ENCODE measurements at regions not wholly inside any gene's neighbourhood (a gene's known extent, or its start where the extent isn't known, plus 50 kb on each side); places are given as distances from the start of the nearest gene placed in this dataset.
"Not testable (repeated sequence)": the region's sequence is repeated elsewhere in the genome, so short reads cannot be mapped to it uniquely, and the experiment has no call there.

DNA sequence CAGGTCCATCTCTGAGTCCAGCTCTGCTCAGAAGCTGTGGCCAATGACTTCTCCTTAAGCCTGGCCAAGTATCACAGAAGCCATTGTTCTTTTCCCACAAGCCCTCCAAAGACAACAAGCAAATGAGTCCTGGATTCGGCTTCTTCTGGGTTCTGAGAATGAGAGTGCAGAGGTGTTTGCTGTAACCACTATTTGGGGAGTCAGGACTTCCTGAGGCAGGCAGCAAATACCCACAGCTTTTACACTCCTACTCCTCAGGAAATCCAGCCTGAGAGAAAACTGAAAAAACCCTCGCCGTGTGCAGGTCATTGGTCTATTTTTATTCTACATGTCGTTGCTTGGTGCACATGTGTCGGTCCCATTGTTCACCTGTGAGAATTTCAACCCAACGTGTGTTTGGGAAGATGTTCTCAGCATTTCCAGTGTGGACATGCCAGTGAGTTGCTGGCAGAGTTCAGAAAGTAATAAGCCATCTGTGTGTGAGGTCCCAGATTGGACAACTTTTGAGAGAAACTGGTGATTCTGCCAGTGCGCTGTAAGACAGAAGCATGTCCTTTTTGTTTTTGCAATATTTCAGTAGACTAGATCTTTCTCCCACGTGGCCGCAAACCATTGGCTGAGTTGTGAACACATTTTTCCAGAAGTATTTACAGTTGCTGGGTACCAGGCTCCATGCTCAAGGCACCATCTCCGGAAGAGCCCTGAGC lies 121.6 kb upstream of the LYZL2 start:
- Histone ChIP-seq H3K4me3 (ENCODE audit: low read depth, low read length) (no peak overlapping the region), H3K36me3 (ENCODE audit: insufficient read depth, low read length) (no peaks in the 10 kb centered on the region), H3K27ac (ENCODE audit: low read depth, low read length) (no peak overlapping the region), H3K79me2 (ENCODE audit: control insufficient read depth, insufficient read depth, low read length, unreplicated experiment) (no peaks in the 10 kb centered on the region), H3K4me1 (ENCODE audit: control insufficient read depth, insufficient read depth, low read length, unreplicated experiment) (no peaks in the 10 kb centered on the region), H2AFZ (ENCODE audit: low read length, unreplicated experiment) (no peak overlapping the region), H3K27me3 (ENCODE audit: insufficient read depth, low read length) (no peaks in the 10 kb centered on the region)

GRCh38 chr10:30749385-30749784 lies 119.8 kb upstream of the LYZL2 start:
- H3K79me2 ChIP-seq (ENCODE audit: control insufficient read depth, insufficient read depth, low read length, unreplicated experiment), result no peaks in the 10 kb centered on the region
- no peaks in the 10 kb centered on the region for H3K36me3 ChIP-seq (ENCODE audit: insufficient read depth, low read length)
- H3K4me3 ChIP-seq (ENCODE audit: low read depth, low read length), result no peak overlapping the region
- no peak overlapping the region for H3K27ac ChIP-seq (ENCODE audit: low read depth, low read length)
- H3K4me1 ChIP-seq (ENCODE audit: control insufficient read depth, insufficient read depth, low read length, unreplicated experiment), result no peaks in the 10 kb centered on the region
- H2AFZ ChIP-seq (ENCODE audit: low read length, unreplicated experiment), result no peak overlapping the region
- no peaks in the 10 kb centered on the region for H3K27me3 ChIP-seq (ENCODE audit: insufficient read depth, low read length)

- no peaks in the 10 kb centered on the region for H3K4me1 ChIP-seq (ENCODE audit: control insufficient read depth, insufficient read depth, low read length, unreplicated experiment)
- H2AFZ ChIP-seq (ENCODE audit: low read length, unreplicated experiment), result no peak overlapping the region
- no peak overlapping the region for H3K27ac ChIP-seq (ENCODE audit: low read depth, low read length)
Observed at GRCh38 chr10:30748152-30748973, 118.8 kb upstream of the LYZL2 start.

GRCh38 chr10:30747633-30748032 lies 118.1 kb upstream of the LYZL2 start:
- Histone ChIP-seq H3K4me1 (ENCODE audit: control insufficient read depth, insufficient read depth, low read length, unreplicated experiment) (no peaks in the 10 kb centered on the region), H2AFZ (ENCODE audit: low read length, unreplicated experiment) (no peak overlapping the region), H3K36me3 (ENCODE audit: insufficient read depth, low read length) (no peaks in the 10 kb centered on the region), H3K79me2 (ENCODE audit: control insufficient read depth, insufficient read depth, low read length, unreplicated experiment) (no peaks in the 10 kb centered on the region), H3K4me3 (ENCODE audit: low read depth, low read length) (no peak overlapping the region), H3K27me3 (ENCODE audit: insufficient read depth, low read length) (no peaks in the 10 kb centered on the region), H3K27ac (ENCODE audit: low read depth, low read length) (no peak overlapping the region)

More at GRCh38 chr10:30748152-30748973, 118.8 kb upstream of the LYZL2 start:
- Histone ChIP-seq H3K79me2 (ENCODE audit: control insufficient read depth, insufficient read depth, low read length, unreplicated experiment) (no peaks in the 10 kb centered on the region), H3K36me3 (ENCODE audit: insufficient read depth, low read length) (no peaks in the 10 kb centered on the region), H3K4me3 (ENCODE audit: low read depth, low read length) (no peak overlapping the region), H3K27me3 (ENCODE audit: insufficient read depth, low read length) (no peaks in the 10 kb centered on the region)

DNA sequence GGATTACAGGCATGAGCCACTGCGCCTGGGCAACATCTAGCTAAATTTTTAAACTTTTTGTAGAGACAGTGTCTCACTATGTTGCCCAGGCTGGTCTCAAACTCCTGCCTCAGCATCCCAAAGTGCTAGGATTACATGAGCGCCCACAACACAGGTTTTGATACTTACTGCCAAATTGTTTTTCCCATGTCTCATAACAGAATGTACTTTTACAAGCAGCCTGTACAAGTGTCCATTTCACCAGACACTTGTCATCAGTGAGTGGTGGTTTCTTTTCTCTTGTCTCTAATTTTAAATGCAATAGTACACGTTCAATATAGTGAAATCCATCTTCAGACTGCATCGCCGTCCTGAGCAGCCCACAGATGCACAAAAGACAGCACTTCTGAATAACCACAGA lies 116.4 kb upstream of the LYZL2 start:
- no peak overlapping the region for H3K4me3 ChIP-seq (ENCODE audit: low read depth, low read length)
- no peaks in the 10 kb centered on the region for H3K4me1 ChIP-seq (ENCODE audit: control insufficient read depth, insufficient read depth, low read length, unreplicated experiment)
- no peaks in the 10 kb centered on the region for H3K27me3 ChIP-seq (ENCODE audit: insufficient read depth, low read length)
- no peaks in the 10 kb centered on the region for H3K36me3 ChIP-seq (ENCODE audit: insufficient read depth, low read length)
- H3K79me2 ChIP-seq (ENCODE audit: control insufficient read depth, insufficient read depth, low read length, unreplicated experiment), result no peaks in the 10 kb centered on the region
- no peak overlapping the region for H2AFZ ChIP-seq (ENCODE audit: low read length, unreplicated experiment)
- H3K27ac ChIP-seq (ENCODE audit: low read depth, low read length), result no peak overlapping the region

DNA sequence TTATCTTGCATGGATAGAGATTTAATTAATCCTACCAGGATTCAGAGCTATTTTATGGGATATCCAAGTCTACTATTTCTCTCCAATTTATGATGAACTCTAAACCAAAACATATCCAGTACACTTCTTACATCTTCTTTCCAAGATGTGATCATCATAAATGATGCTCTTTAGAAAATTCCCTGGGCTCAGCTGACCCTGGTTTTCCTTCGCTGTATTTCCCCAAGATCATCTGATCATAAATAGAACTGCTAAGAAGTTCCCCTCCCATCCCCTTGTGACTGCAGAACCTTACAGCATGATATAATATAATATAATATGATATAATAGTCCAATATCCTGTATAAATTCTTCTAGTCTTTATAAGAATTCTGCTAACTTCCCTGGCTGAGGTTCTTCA lies 114.6 kb upstream of the LYZL2 start:
- Histone ChIP-seq H3K79me2 (ENCODE audit: control insufficient read depth, insufficient read depth, low read length, unreplicated experiment) (no peaks in the 10 kb centered on the region), H2AFZ (ENCODE audit: low read length, unreplicated experiment) (no peak overlapping the region), H3K4me1 (ENCODE audit: control insufficient read depth, insufficient read depth, low read length, unreplicated experiment) (no peaks in the 10 kb centered on the region), H3K4me3 (ENCODE audit: low read depth, low read length) (no peak overlapping the region), H3K36me3 (ENCODE audit: insufficient read depth, low read length) (no peaks in the 10 kb centered on the region), H3K27ac (ENCODE audit: low read depth, low read length) (no peak overlapping the region), H3K27me3 (ENCODE audit: insufficient read depth, low read length) (no peaks in the 10 kb centered on the region)

- Histone ChIP-seq H3K27ac (ENCODE audit: low read depth, low read length) (no peak overlapping the region), H2AFZ (ENCODE audit: low read length, unreplicated experiment) (no peak overlapping the region)
Observed at GRCh38 chr10:30743586-30743985, 114.0 kb upstream of the LYZL2 start.

GRCh38 chr10:30742471-30742870 lies 112.9 kb upstream of the LYZL2 start:
- Histone ChIP-seq H3K4me3 (ENCODE audit: low read depth, low read length) (no peak overlapping the region), H3K79me2 (ENCODE audit: control insufficient read depth, insufficient read depth, low read length, unreplicated experiment) (no peaks in the 10 kb centered on the region), H3K27ac (ENCODE audit: low read depth, low read length) (no peak overlapping the region), H3K4me1 (ENCODE audit: control insufficient read depth, insufficient read depth, low read length, unreplicated experiment) (peaks cover 4% of the 10 kb centered on the region), H3K36me3 (ENCODE audit: insufficient read depth, low read length) (no peaks in the 10 kb centered on the region), H3K27me3 (ENCODE audit: insufficient read depth, low read length) (no peaks in the 10 kb centered on the region), H2AFZ (ENCODE audit: low read length, unreplicated experiment) (no peak overlapping the region)

More at GRCh38 chr10:30743586-30743985, 114.0 kb upstream of the LYZL2 start:
- Histone ChIP-seq H3K27me3 (ENCODE audit: insufficient read depth, low read length) (no peaks in the 10 kb centered on the region), H3K36me3 (ENCODE audit: insufficient read depth, low read length) (no peaks in the 10 kb centered on the region), H3K4me1 (ENCODE audit: control insufficient read depth, insufficient read depth, low read length, unreplicated experiment) (no peaks in the 10 kb centered on the region), H3K79me2 (ENCODE audit: control insufficient read depth, insufficient read depth, low read length, unreplicated experiment) (no peaks in the 10 kb centered on the region), H3K4me3 (ENCODE audit: low read depth, low read length) (no peak overlapping the region)

GRCh38 chr10:30740774-30741173 lies 111.2 kb upstream of the LYZL2 start:
- peaks cover 16% of the 10 kb centered on the region for H3K4me1 ChIP-seq (ENCODE audit: control insufficient read depth, insufficient read depth, low read length, unreplicated experiment)
- H3K27me3 ChIP-seq (ENCODE audit: insufficient read depth, low read length); H3K79me2 ChIP-seq (ENCODE audit: control insufficient read depth, insufficient read depth, low read length, unreplicated experiment); H2AFZ ChIP-seq (ENCODE audit: low read length, unreplicated experiment); H3K4me3 ChIP-seq (ENCODE audit: low read depth, low read length); H3K27ac ChIP-seq (ENCODE audit: low read depth, low read length); H3K36me3 ChIP-seq (ENCODE audit: insufficient read depth, low read length): not testable (repeated sequence)

- Histone ChIP-seq H3K36me3 (ENCODE audit: insufficient read depth, low read length) (no peaks in the 10 kb centered on the region), H3K79me2 (ENCODE audit: control insufficient read depth, insufficient read depth, low read length, unreplicated experiment) (no peaks in the 10 kb centered on the region), H3K27me3 (ENCODE audit: insufficient read depth, low read length) (no peaks in the 10 kb centered on the region), H3K4me1 (ENCODE audit: control insufficient read depth, insufficient read depth, low read length, unreplicated experiment) (peaks cover 16% of the 10 kb centered on the region), H3K27ac (ENCODE audit: low read depth, low read length) (no peak overlapping the region), H2AFZ (ENCODE audit: low read length, unreplicated experiment) (no peak overlapping the region), H3K4me3 (ENCODE audit: low read depth, low read length) (no peak overlapping the region)
Observed at GRCh38 chr10:30738416-30738815, 108.9 kb upstream of the LYZL2 start.

GRCh38 chr10:30737931-30738391 lies 108.4 kb upstream of the LYZL2 start:
- Histone ChIP-seq H3K36me3 (ENCODE audit: insufficient read depth, low read length) (no peaks in the 10 kb centered on the region), H3K4me3 (ENCODE audit: low read depth, low read length) (no peak overlapping the region), H3K4me1 (ENCODE audit: control insufficient read depth, insufficient read depth, low read length, unreplicated experiment) (peaks cover 16% of the 10 kb centered on the region), H3K79me2 (ENCODE audit: control insufficient read depth, insufficient read depth, low read length, unreplicated experiment) (no peaks in the 10 kb centered on the region), H2AFZ (ENCODE audit: low read length, unreplicated experiment) (no peak overlapping the region), H3K27ac (ENCODE audit: low read depth, low read length) (peak overlapping the region; percentile 81; the same call in 1 of the 2 replicates), H3K27me3 (ENCODE audit: insufficient read depth, low read length) (no peaks in the 10 kb centered on the region)
